ENCODE measurements at regions not wholly inside any gene's neighbourhood (a gene's known extent, or its start where the extent isn't known, plus 50 kb on each side); places are given as distances from the start of the nearest gene placed in this dataset.

DNA sequence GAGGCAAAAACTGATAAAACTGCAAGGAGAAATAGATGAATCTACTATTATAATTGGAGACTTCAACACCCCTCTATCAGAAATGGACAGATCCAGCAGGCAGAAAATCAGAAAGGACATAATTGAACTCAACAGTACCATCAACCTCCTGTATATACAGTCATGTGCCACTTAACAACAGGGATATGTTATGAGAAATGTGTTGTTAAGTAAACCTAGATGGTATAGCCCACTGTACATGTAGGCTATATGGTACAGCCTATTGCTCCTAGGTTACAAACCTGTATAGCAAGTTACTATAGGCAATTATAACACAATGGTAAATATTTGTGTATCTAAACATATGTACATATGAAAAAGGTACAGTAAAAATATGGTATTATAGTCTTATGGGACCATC is 66.8 kb upstream of the PHF21A start:
- TF ChIP-seq CTCF (IDR thresholded peaks at IDR 0.05 in 4 of 5, conservative IDR thresholded peaks at IDR 0.05 in 1 of 5), result no peak
- TF ChIP-seq POLR2A (IDR thresholded peaks at IDR 0.05), result no peak

Data from gastrocnemius medialis (tissue), 4 donors.